OCI-LY7 (cell line): ENCODE measurements at regions not wholly inside any gene's neighbourhood (a gene's known extent, or its start where the extent isn't known, plus 50 kb on each side); places are given as distances from the start of the nearest gene placed in this dataset.
"Not testable (repeated sequence)": the region's sequence is repeated elsewhere in the genome, so short reads cannot be mapped to it uniquely, and the experiment has no call there.

Source experiments
- CTCF ChIP-seq: fragments of 200-600 bp; sonication (generic); conservative IDR thresholded peaks from 2 replicates; pipeline ENCODE4 v1.5.1; 2014; ENCODE audit warnings: mild to moderate bottlenecking, antibody characterized with exemption, low read length, moderate library complexity, mixed read lengths
- EZH2phosphoT487 ChIP-seq: fragments of 200-600 bp; sonication (generic); IDR thresholded peaks from 2 replicates; pipeline ENCODE4 v1.6.1; 2018; ENCODE audit warnings: low read depth, borderline replicate concordance, mild to moderate bottlenecking, mixed run types, antibody characterized with exemption, low read length, moderate library complexity, mixed read lengths

GRCh38 chr11:97784388-97784787, 1236.4 kb upstream of the CNTN5 start:
- TF ChIP-seq CTCF, EZH2phosphoT487: not testable (repeated sequence)
